HG03064 (cell line): ENCODE measurements at regions not wholly inside any gene's neighbourhood (a gene's known extent, or its start where the extent isn't known, plus 50 kb on each side); places are given as distances from the start of the nearest gene placed in this dataset.

Source experiments
- ATAC-seq: cut with Tn5 transposase; IDR thresholded peaks from one replicate; pipeline ENCODE4 v1.9.1; 2021; ENCODE audit warnings: low read depth; ENCODE audit not compliant: unreplicated experiment

DNA sequence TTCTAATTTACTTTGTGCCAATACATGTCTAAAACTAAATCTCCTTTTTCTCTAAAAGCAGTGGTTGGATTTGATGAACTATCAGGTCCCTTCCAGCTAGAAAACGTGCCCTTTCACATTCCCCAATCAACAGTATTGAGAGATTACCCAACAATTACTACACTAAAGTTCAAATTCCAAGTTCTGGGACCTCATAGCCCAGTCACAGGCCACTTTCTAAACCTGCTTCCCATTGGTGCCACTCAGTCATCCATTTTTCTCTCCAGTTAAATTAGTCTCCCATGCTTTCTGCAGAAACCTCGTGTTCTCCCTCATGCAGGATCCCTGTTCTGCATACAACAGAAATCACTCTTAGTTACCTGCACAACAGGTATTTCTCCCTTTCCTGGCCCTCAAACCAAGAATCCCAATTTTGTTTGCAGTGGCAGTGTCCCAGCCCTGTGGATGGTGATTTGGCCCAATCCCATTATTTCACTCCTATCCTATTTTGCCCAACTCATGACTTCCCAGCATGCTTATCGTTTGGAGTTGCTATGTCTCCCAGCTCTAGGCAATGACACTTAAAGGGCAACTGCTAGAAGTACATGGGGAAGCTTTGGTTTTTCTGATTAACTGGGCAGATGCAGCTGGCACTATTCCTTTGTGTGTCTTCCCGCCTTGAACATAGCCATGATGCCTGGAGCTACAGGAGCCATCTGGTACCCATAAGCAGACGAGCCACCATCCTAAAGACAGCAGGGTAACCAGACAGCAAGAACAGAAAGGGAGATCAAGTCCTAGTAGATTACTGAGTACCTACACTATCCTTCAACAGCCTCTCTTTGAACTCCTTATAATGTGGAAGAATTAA is 224.2 kb downstream of the MINAR1 start:
- ATAC-seq: no peak

DNA sequence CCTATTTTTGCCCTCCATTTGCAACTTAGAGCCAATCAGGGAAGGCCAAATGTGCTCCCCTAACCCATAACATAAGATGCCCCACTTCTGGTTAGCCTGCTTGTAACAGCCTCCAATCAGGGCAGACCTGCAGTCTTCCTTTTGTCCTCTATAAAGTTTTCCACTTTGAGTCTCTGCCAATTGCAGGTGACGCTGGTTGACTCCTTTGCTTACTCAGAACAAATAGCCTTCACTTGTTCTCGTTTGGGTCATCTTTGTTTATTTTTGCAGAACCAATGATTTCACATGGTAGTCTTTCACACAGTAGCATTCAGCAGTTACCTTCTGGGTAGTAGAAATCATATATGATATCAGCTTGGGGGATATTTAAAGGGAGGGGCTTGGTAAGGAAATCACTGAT is 225.6 kb downstream of the MINAR1 start:
- no peak for ATAC-seq

DNA sequence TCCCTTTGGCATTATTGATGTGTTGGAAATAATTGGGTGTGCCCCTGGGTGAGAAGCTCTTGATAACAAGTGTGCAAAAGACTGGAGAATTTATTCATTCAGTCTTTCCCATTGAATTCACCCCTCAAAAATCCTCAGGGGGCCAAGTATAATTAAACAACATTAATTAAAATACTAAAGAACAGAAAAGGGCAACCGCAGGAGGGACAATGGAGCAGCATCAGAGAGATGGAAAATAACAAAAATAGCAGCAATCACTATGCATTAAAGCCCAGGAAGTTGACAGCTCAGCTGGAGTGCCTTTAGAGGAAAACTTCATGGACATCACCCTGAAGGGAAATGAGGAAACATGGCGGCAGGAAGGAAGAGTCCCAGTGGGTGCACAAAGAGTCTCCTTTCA is 227.6 kb downstream of the MINAR1 start:
- no peak for ATAC-seq

DNA sequence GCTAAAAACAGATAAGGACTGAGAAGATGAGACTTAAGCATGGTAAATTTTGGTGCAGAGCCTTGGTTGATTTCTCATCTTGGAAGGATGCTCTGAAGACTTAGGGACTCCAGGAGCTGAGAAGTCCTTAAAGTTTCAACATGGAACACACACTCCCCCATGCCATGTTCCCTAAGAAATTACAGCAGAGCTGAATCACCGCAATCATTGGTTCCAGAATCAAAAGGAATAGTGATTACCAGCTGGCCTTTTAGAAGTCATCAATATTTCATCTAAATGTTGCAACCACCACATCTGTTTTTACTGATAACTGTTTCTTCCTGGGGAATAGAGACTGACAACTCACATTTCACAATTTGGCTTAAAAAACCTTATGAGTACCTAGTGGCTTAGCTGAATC is 229.3 kb downstream of the MINAR1 start:
- no peak for ATAC-seq

DNA sequence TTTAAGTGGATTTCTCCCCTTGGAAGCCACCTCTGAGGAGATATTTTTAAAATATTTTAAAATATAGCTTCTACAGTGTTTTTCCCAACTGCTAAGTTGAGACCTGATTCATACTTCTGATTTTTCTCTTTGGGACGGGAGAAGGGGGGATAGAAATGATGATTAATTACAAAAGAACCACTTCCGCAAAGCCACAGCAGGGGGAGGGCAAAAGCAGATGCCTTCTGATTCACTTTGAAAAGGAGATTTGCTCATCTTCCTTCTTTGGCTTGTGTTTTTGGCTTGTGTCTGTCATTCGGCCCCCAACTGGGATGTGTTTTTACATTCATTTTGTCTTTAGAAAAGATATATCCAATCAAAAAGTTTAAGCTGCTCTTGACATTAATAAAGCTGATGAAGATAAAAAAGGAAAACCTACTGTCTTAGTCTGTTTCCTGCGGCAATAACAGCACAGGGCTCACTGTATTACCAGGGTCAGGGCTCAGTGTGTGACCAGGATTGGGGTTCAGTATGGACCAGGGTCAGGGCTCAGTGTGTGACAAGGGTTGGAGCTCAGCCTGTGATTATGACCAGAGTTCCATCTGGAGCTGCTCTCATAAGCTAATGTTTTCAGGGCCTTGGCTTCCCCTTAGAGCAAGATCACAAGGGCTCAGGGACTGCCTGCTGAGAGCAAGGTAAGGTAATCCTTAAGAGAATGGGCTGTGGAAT is 223.2 kb downstream of the MTHFS start:
- ATAC-seq: peak; percentile 61

DNA sequence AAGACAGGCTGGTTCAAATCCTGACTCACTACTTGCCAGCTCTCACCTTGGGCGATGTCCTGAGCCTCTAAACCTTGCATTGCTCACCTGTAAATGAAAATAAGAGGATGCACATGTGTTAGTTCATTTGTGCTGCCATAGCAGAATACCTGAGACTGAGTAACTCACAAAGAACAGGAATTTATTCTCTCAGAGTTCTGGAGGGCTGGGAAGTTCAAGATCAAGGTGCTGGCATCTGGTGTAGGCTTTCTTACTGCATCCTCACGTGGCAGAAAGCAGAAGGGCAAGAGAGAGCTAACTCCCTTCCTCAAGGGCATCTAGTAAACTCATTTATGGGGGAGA is 222.7 kb downstream of the MTHFS start:
- ATAC-seq: no peak

DNA sequence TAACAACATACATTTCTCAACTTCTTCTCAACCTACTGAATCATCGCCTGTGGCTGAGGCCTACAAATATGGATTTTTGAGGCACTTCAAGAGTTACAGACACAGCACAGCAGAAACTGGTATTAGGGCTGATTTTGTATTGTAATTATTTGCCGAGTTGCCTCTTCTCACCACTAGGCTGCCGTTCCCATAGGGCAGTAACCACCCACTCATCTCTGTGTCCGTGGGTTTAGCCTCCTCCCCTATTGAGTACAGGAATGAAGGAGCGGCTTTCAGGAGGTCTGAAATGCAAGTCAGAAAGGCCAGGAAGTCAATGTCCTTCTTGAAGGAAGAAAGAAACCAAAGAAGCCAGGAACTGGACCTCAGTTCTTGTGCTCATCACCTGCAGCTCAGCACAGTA is 220.8 kb downstream of the MTHFS start:
- no peak for ATAC-seq

DNA sequence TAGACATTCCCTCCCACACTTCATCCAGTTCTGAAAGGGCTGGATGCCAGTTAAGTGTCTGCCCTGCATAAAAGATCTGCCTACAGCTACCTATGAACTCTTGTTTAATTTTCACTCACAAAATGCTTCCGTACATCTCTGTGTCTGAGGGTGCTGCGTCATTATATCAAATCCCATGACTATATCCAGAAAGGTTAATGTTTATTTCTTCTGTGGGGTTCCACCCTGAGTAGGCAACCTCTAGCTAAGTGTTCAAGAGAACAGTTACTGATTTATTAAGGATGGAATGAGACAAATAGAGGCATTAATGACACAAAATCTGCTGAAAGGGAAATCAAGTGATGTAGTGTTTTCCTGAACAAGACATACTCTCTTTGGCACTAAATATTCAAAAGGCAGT is 220.2 kb downstream of the MTHFS start:
- no peak for ATAC-seq

DNA sequence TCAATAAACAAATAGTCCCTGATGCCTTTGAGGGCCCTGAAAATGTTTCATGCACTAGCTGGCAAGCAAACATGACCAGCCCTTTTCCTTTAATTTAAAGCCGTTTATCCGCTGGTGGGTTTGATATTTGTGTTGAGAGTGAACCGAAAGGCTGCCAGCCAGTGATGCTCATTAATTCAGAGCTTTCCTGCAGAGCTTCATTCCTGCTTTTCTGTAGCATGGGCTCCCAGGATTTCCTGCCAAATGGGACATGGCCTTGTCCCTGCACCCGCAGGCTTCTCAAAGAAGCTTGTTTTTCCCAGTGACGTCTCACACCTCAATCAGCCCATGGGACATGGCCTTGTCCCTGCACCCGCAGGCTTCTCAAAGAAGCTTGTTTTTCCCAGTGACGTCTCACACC is 219.6 kb downstream of the MTHFS start:
- no peak for ATAC-seq

DNA sequence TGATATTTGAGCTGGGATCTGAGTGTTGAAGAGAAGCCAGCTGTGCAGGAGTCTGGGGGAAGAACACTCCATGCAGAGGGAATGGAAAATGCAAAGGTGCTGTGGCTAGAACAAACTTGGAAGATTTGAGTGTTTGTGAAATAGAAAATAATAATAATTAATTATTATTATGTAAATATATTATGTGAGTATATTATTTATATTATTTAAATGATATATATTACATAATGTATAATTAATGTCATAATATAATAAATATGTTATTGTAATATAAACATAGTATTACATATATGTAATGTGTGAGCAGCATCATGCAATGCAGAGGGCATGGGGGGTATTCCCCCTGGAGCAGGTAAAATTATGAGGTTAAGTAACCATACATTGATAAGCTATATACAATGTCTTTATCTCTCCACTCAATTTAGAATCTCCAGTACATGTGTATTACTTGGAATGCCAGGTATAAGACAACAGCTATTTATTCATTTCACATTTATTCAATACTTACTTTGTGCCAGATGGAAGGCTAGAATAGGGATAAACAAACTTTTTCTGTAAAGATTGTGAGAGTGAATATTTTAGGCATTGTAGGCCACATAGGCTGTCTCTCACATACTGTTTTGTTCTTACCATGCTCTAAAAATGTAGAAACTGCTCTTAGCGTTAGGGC is 218.6 kb downstream of the MTHFS start:
- ATAC-seq: no peak

DNA sequence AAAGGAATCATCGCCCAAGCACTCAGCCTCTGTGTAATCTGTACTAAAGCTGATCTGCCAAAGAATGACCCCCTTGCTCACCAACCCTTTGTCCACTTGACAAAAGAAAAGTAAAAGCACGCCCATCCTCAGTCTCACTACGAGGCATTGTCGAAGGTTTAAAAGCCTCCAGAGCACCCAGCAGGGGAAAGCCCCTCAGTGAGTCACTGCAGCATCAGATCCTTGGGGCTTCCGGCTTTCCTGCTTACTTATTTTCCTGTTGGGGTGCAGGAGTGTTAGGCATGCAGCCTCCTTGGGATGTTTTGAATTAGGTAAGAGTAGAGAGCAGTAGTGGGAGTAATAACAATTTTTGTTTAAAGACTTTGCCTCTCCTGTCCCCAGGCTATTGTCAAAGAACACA is 216.1 kb downstream of the MTHFS start:
- ATAC-seq: no peak

DNA sequence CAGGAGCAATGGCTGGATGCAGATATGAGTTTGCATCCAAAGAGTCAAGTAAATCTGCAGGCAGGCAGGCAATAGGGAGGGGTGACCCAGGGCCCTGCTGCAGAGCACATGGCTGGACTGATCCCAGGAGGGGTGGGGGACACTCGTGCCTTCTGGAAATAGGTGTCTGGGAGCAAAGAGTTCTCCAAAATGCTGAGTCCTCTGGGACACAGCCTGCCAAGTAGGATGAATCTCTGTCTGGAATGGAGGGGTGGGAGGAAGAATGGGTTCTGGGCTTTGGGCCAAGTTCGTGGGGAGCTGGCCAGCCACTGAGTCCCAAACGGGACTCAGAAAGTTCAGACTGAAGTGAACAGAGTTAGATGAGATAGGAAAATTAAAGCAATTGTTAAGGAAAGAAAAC is 214.5 kb downstream of the MTHFS start:
- ATAC-seq: no peak

DNA sequence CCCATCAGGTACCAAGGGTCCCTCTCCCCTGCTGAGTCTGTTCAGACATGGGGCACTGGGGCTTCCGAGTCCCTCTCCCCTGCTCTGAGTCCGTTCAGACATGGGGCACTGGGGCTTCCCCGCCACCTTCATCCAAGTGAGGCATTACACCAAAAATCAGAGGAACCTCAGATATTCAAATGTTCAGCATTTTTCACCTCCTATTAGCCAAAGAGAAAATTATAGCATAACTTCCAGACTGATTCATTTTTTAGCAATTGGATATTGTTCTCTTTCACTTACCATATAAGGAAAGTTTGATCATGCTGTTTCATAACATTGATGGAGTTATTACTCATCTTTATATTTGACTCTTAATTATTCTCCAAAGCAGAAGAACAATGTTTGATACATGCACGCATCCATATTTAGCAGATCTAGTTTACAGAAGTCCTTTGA is 213.9 kb downstream of the MTHFS start:
- ATAC-seq: no peak

DNA sequence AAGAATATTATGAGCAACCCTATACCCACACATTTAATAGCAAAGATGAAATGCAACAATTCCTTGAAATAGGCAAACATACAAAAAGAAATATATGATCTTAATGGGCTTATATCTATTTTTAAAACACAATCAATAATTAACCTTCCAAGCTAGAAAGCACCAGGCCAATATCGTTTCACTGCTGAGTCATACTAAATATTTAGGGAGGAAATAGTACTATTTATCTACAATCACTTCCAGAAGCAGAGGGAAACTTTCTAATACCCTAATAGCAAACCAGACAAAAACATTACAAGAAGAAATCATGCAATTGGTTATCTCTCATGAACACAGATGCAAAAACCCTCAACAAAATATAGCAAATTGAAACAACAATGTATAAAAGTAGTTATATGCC is 207.8 kb downstream of the MTHFS start:
- ATAC-seq: no peak

DNA sequence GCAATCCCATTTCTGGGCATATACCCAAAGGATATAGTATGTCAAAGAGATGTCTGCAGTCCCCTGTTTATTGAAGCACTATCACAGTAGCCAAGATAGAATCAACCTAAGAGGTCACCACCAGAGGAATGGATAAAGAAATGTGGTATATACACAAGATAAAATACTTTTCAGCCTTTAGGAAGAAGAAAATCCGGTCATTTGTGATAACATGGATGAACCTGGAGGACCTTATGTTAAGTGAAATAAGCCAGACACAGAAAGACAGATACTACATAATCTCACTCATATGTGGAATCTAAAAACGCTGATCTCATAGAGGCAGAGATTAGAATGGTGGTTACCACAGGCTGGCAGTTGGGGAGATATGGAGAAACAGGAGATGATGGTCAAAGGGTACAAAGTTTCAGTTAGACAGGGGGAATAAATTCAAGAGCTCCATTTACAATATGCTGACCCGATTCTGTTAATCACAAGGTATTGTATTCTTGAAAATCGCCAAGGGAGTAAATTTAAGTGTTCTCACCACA is 195.8 kb downstream of the MTHFS start:
- ATAC-seq: no peak

DNA sequence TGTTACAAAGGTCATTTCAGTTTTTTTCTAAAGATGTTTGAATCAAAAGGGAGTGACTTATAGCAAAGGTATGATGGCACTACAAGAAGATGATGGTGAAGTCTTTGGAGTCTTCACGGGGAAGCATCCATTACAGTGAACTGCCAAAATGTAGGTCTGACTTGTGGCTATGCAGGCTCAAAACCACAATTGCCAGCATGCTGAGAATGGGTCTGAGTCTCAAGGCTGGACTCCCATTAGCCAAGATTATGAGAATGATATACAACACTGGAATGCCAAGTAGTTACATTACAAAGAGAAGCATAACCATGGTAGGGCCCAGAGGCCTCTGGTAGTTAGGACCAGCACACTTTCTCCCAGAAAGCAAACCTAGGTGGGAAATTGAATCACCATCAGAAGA is 194.2 kb downstream of the MTHFS start:
- ATAC-seq: no peak

DNA sequence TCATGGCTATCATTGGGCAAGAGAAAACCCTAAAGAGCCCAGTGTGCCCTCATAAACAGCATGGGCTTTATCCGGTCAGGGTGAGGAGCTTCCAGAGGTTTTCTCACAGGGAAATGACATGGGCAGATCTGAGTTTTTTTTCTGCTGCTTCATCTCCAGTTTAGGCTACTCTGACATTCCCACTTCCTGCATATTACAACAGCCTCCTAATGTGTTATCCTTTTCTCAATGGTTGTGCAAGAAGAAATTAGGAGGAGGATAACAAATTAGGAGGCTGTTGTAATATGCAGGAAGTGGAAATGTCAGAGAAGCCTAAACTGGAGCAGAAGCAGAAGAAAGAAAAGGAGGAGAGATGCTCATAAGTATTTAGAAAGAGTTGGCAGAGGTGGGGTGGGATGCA is 175.6 kb downstream of the MTHFS start:
- ATAC-seq: no peak

DNA sequence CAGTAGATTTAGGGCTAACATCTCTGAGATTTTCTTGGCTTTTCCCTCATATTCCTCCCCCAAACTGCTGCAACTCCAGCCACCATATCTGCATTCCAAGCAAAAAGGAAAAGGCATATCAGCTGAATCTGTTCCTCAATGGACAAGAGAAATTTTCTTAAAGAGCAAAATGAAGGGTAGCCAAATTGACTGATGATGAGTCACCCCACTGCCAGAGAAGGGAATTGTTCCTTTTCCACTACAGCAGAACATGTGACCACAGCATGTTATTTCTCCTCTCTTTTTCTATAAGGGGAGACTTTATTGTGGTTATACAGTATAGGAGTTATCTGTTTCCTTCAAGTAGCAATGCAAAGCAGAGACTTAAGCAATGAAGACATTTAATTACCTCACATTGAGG is 172.5 kb downstream of the MTHFS start:
- ATAC-seq: no peak

DNA sequence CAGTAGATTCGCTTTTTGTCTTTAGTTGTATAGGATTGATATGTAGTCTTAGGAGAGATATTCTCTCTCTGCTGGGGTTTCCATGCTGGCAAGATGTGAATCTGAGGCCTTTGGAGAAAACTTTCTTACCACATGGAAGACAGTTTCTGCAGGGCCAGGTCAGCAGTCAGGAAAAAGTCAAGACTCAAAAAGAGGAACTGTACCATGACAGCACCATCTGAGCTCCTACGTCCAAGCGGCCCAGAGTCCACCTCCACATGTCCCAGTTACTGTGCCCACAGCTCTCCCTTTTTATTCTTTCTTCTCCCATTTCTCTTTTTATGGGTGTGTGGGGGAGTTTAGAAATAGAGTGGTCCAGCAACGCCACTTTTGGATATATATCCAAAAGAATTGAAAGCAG is 172.0 kb downstream of the MTHFS start:
- no peak for ATAC-seq

DNA sequence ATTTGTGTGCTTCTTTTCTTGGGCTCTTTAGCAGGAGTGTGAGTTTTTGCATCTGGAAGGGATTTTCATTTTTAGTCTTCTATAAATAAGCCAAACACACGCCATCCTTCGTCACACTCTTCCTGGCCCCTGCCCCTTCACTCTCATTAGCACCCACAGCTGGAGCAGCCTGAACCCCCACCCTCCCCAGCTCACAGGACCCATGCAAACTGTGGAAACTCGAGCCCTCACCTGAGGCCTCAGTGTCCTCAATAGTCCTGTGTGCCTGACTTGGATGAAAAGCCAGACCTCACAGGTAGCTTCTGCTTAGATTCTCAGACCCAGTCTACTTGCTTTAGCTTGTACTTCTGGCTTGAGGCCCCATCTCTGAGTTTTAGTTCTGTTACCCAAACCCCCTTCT is 167.9 kb downstream of the MTHFS start:
- no peak for ATAC-seq

DNA sequence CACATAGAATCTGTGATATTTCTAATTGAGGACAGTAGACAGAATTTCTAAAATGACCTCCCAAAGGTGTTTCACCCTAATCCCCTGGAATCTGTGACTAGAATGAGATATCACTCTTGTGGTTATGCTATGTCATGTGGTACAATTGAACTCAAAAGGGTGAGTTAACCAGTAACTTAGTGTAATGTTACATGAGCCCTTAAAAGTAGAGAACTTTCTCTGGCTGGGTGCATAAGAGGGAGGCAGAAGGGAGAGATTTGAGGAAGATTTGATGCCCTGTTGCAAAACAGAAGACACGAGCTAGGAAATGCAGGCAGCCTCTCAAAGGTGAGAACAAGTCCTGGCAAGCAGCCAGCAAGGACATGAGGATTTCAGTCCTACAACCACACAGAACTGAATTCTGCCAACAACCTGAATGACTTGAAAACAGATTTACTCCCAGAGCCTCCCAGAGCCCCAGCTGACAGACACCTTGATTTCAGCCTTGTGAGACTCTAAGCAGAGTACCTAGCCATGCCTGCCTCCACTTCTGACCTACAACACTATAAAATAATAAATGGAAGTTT is 160.3 kb downstream of the MTHFS start:
- ATAC-seq: no peak
